SH-SY5Y (cell line): ENCODE measurements at regions not wholly inside any gene's neighbourhood (a gene's known extent, or its start where the extent isn't known, plus 50 kb on each side); places are given as distances from the start of the nearest gene placed in this dataset.

ENCODE experiments used
- GATA2 ChIP-seq: IDR thresholded peaks from 2 replicates; pipeline ENCODE4 v1.6.1; 2011; ENCODE audit warnings: mild to moderate bottlenecking, low read depth, low read length
- GATA3 ChIP-seq: IDR thresholded peaks from 2 replicates; pipeline ENCODE4 v1.6.1; 2011; ENCODE audit warnings: low read depth, mild to moderate bottlenecking, low read length, moderate library complexity

- peak; percentile 58; the same call in 1 of the 2 replicates for TF ChIP-seq GATA2
- peak; percentile 53; the same call in 1 of the 2 replicates for TF ChIP-seq GATA3
Observed at GRCh38 chr18:22624176-22624575, 206.5 kb upstream of the CTAGE1 start.
